HEK293T (cell line): ENCODE measurements at regions not wholly inside any gene's neighbourhood (a gene's known extent, or its start where the extent isn't known, plus 50 kb on each side); places are given as distances from the start of the nearest gene placed in this dataset.

Source experiments
- CTCF ChIA-PET: fragments of 350-600 bp; formaldehyde crosslinking; extraction: SDS; loops from one replicate; lab custom pipeline; 2021; ENCODE audit warnings: antibody characterized with exemption, inconsistent platforms; lab: Yijun Ruan, JAX
- POLR2A ChIA-PET: fragments of 350-600 bp; formaldehyde crosslinking; extraction: SDS; loops from one replicate; lab custom pipeline; 2020; ENCODE audit warnings: antibody characterized with exemption, inconsistent platforms; lab: Yijun Ruan, JAX
- DNase-seq: peaks from one replicate; pipeline ENCODE4 v3.0.0; 2012; ENCODE audit warnings: mixed read lengths; ENCODE audit errors: extremely low spot score
- ARNT ChIP-seq: fragments of 450-650 bp; IDR thresholded peaks from 2 replicates; pipeline ENCODE4 v1.6.1; 2017; ENCODE audit warnings: mild to moderate bottlenecking
- BHLHE40 ChIP-seq: fragments of 450-650 bp; IDR thresholded peaks from 2 replicates; pipeline ENCODE4 v1.6.1; 2016; ENCODE audit warnings: mild to moderate bottlenecking, moderate library complexity, borderline replicate concordance
- CTBP1 ChIP-seq: fragments of 450-650 bp; IDR thresholded peaks from 2 replicates; pipeline ENCODE4 v1.6.1; 2016; ENCODE audit warnings: borderline replicate concordance
- ELF4 ChIP-seq: fragments of 450-650 bp; IDR thresholded peaks from 2 replicates; pipeline ENCODE4 v1.6.1; 2017; ENCODE audit warnings: antibody characterized with exemption
- FOXA1 ChIP-seq: fragments of 450-650 bp; IDR thresholded peaks from 2 replicates; pipeline ENCODE4 v1.6.1; 2016; ENCODE audit warnings: mild to moderate bottlenecking
- FOXK2 ChIP-seq: fragments of 450-650 bp; IDR thresholded peaks from 2 replicates; pipeline ENCODE4 v1.6.1; 2016; ENCODE audit warnings: mild to moderate bottlenecking
- FOXM1 ChIP-seq: fragments of 450-650 bp; IDR thresholded peaks from 2 replicates; pipeline ENCODE4 v1.6.1; 2017; ENCODE audit warnings: mild to moderate bottlenecking, borderline replicate concordance
- HDGF ChIP-seq: fragments of 450-650 bp; IDR thresholded peaks from 2 replicates; pipeline ENCODE4 v1.6.1; 2017; ENCODE audit warnings: antibody characterized with exemption, borderline replicate concordance
- L3MBTL2 ChIP-seq: fragments of 450-650 bp; conservative IDR thresholded peaks from 2 replicates; pipeline ENCODE4 v1.6.1; 2016; ENCODE audit warnings: mild to moderate bottlenecking
- LEF1 ChIP-seq: fragments of 450-650 bp; IDR thresholded peaks from 2 replicates; pipeline ENCODE4 v1.6.1; 2017; ENCODE audit warnings: mild to moderate bottlenecking, borderline replicate concordance
- NFRKB ChIP-seq: fragments of 450-650 bp; IDR thresholded peaks from 2 replicates; pipeline ENCODE4 v1.6.1; 2016; ENCODE audit warnings: mild to moderate bottlenecking, moderate library complexity
- SP1 ChIP-seq: fragments of 450-650 bp; IDR thresholded peaks from 2 replicates; pipeline ENCODE4 v1.6.1; 2017
- SUZ12 ChIP-seq: fragments of 450-650 bp; IDR thresholded peaks from 2 replicates; pipeline ENCODE4 v1.6.1; 2016; ENCODE audit warnings: mild to moderate bottlenecking
- TARDBP ChIP-seq: fragments of 450-650 bp; IDR thresholded peaks from 2 replicates; pipeline ENCODE4 v1.6.1; 2016
- ZNF384 ChIP-seq: fragments of 450-650 bp; IDR thresholded peaks from 2 replicates; pipeline ENCODE4 v1.6.1; 2016
- TF ChIP-seq, protein P1 (sequence below): fragments of 450-650 bp; IDR thresholded peaks from 2 replicates; pipeline ENCODE4 v1.6.1; 2016

DNA sequence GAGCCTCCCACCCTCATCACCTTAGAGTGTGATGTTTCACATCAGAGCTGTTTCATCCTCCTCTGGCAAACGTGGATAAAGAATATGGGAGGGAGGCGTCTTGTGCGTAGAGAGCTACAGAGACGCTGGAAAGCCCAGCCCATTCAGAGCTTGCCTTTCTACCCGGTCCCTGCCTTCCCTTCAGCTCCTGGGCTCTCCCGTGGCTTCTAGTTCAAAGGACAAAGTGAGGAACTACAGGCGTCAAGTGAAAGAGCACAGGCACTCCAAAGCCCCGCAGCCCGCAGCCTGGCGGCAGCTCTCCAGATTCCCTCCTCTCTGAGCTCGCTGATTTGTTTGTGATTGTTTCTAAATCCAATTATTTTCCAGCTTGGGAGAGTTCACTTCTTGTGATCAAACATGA is 197.1 kb upstream of the IGF1R start:
- ChIA-PET CTCF (no interaction called here), POLR2A (interaction anchor here (0.7 kb wide), 1 partner anchor 446 kb away, joined by 4 read pairs; no protein-coding TSS in a partner anchor)
- DNase-seq: no peak
- TF ChIP-seq TARDBP (no peak), HDGF (no peak), LEF1 (no peak), FOXA1 (no peak), SP1 (no peak), SUZ12 (no peak), ARNT (no peak), ELF4 (no peak), ZNF384 (no peak), NFRKB (no peak)

DNA sequence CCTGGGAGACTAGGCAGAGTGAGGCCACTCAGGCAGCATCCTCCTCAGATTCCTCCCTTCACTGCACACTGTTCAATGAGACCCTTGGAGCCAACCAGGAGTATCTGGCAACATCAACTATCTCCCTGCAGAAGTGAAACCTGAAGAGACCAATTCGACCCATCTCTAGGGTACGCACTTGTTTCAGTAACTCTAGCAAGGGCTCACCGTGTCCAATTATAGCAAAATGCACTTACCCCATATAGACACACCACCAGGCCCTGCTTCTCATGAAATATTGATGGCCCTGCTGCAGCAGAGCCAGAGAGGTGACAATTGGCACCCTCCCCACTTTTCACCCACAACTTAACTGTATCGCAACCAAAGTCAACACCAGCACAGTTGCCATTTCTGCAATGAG is 196.1 kb upstream of the IGF1R start:
- DNase-seq: no peak
- TF ChIP-seq L3MBTL2 (no peak), FOXA1 (no peak), SP1 (no peak), CTBP1 (no peak), ELF4 (no peak), BHLHE40 (no peak), FOXM1 (no peak), ARNT (no peak), HDGF (no peak), FOXK2 (no peak), TARDBP (no peak), LEF1 (no peak)
- TF ChIP-seq, protein P1, sequence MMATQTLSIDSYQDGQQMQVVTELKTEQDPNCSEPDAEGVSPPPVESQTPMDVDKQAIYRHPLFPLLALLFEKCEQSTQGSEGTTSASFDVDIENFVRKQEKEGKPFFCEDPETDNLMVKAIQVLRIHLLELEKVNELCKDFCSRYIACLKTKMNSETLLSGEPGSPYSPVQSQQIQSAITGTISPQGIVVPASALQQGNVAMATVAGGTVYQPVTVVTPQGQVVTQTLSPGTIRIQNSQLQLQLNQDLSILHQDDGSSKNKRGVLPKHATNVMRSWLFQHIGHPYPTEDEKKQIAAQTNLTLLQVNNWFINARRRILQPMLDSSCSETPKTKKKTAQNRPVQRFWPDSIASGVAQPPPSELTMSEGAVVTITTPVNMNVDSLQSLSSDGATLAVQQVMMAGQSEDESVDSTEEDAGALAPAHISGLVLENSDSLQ: no peak
- POLR2A ChIA-PET: no interaction called here
- CTCF ChIA-PET: no interaction called here

DNA sequence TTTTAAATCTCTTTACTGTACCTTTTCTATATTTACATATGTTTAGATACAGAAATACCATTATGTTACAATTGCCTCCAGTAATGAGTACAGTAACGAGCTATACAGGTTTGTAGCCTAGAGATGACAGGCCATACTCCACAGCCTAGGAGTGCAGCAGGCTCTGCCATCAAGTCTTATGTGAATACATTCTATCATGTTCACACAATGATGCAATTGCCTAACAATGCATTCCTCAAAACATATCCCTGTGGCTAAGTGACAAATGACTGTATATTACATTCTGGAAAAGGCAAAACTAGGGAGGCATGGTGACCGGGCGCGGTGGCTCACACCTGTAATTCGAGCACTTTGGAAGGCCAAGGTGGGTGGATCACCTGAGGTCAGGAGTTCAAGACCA is 192.4 kb upstream of the IGF1R start:
- ChIA-PET CTCF (interaction anchor here (0.6 kb wide), 1 partner anchor 134 kb away, joined by 5 read pairs; no protein-coding TSS in a partner anchor), POLR2A (no interaction called here)
- DNase-seq: no peak
- TF ChIP-seq TARDBP (no peak), FOXM1 (no peak), FOXA1 (no peak)

DNA sequence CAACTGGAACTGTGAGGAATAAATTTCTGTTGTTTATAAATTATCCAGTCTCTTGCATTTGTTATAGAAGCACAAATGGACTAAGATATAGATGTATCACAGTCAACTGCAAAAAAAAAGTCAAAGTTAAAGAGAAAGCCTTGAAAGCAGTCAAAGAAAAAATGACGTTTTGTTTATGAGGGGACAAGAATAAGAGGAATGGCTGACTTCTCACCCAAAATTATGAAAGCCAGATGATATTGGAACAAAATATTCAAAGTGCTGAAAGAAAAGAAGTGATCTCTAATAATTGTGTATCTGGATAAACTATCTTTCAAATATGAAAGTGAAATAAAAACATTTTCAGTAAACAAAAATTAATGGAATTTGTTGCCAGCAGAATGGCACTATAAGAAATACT is 171.8 kb upstream of the IGF1R start:
- TF ChIP-seq FOXM1 (no peak), TARDBP (no peak), ELF4 (no peak), FOXK2 (no peak), SP1 (no peak), HDGF (no peak), FOXA1 (no peak), SUZ12 (no peak), BHLHE40 (no peak)
- TF ChIP-seq, protein P1: no peak
- POLR2A ChIA-PET: no interaction called here
- DNase-seq: no peak
- CTCF ChIA-PET: no interaction called here

DNA sequence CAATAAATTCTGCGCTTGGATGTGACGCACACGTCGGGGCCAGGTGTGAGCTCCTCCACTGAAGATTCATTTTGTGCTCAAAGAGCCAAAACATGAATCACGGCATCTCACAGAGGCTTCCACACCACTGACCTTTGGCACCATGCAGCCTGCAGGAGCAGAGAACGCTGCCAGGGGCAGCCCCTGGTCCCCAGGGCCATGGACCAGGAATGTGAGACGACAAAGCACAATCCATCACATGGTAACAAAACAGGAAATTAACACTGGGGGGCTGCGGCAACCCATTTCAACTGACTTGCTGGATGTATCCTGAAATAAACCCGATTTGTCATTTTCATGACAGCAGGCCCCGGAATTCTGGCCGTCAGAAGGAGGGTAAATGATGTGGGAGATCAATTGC is 167.5 kb upstream of the IGF1R start:
- ChIA-PET CTCF (no interaction called here), POLR2A (no interaction called here)
- DNase-seq: no peak
- no peak for TF ChIP-seq TARDBP

DNA sequence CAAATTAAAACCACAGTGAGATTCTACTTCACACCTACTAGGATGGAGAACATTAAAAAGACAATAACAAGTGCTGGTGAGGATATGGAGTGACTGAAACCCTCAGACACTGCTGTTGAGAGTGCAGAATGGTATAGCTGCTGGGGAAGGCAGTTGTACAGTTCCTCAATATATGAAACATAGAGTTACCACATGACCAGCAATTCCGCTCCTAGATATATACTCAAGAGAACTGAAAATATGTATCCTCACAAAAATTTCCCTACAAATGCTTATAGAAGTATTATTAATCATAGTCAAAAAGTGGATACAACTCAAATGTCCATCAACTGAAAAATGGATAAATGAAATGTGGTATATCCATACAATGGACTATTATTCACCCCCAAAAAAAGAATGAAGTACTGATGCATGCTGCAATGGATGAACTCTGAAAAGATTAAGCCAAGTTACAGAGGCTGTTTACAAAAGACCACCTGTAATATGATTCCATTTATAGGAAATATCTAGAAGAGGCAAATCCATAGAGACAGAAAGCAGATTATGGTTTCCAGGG is 164.7 kb upstream of the IGF1R start:
- TF ChIP-seq FOXK2: no peak
- TF ChIP-seq FOXA1: no peak
- TF ChIP-seq ARNT: no peak
- TF ChIP-seq TARDBP: no peak
- no peak for TF ChIP-seq CTBP1
- no peak for TF ChIP-seq SP1
- no peak for TF ChIP-seq ZNF384
- no peak for TF ChIP-seq HDGF
- DNase-seq: no peak
- ChIA-PET CTCF (no interaction called here), POLR2A (no interaction called here)

DNA sequence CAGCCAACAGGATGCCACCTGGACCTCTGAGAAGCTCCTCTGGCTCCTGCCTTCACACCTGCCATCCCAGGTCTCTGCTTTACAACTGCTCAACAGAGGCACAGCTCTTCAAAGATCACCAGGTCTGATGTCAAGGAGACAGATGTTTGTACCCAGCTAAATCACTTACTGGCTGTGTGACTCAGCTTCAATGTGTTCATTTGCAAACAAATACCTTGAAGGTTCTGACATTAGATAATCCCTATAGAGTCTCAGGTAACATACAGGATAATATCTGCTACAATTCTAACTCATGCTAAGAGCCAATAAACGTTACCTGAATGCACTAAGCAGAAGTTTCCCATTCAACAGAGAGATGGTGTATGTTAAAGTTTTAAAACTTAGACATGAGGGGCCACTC is 163.4 kb upstream of the IGF1R start:
- ChIA-PET POLR2A (no interaction called here), CTCF (no interaction called here)
- no peak for DNase-seq
- TF ChIP-seq SUZ12: no peak
- TF ChIP-seq, protein P1: no peak

DNA sequence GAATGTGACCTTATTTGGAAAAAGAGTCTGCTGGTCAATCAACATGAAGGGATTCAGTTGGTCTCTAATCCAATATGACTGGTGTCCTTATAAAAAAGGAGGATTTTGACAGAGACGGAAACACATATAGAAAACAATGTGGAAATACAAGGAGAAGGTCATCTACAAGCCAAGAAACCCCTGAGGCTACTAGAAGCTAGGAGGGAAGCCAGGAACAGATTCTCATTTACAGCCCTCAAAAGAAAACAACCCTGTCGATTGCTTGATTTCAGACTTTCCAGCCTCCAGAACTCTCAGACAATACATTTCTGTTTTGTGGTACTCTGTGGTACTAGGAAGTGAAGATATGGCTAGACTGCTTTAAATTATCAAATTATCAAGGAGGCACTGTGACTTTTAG is 162.9 kb upstream of the IGF1R start:
- POLR2A ChIA-PET: no interaction called here
- no peak for TF ChIP-seq ELF4
- no peak for TF ChIP-seq L3MBTL2
- no peak for TF ChIP-seq SUZ12
- no peak for DNase-seq
- CTCF ChIA-PET: no interaction called here
